Limb (tissue), 2 donors: ENCODE measurements at regions not wholly inside any gene's neighbourhood (a gene's known extent, or its start where the extent isn't known, plus 50 kb on each side); places are given as distances from the start of the nearest gene placed in this dataset.

Experiments
- DNase-seq, 2 donors: peaks; one replicate each; pipeline ENCODE4 v3.0.0-alpha.2; 2016; ENCODE audit errors: extremely low spot score in 2 of 2

DNA sequence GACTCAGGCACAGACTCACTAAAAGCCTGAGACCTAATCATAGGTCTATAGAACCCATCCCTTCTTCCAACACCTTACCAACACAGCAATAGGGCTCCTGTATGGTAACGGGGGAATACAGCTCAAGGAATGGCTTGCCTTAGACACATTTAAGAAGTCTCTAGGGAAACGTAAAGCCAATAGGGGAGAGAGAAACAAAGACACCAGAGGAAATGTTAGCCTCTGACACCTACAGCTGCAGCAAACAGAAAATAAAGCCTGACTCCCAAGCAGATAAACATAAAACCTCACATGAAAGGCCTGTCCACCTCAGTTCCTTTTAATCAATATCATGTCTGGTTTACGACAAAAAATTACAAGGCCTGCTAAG lies 51.1 kb upstream of the NCOA1 start:
- DNase-seq = no peak

DNA sequence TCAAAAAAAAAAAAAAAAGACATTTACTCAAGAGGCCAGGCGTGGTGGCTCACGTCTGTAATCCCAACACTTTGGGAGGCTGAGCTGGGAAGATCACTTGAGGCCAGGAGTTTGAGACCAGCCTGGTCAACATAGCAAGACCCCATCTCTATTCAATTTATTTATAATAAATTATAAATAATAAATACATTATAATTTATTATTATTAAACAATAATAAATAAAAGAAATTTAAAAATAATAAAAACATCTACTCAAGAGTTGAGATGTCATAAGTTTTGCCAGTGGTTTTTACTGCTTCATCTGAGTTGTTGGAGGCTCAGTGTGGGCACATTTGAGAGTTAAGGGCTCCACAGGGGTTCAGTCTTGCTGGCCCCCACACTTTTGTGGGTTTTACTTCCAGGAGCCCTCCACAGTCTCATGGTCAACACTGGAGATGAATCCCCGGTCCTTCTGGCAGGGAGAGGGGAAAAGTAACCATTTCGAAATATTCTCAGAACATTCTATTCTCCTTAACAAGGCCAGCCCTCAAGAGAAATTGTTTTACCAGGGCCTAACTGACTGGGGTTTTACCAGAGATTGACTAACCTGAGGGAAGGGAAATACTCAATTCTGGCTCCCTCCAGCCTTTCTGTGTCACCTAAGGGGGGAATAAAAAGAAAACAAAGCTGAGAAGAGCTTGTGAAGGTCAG lies 51.6 kb upstream of the NCOA1 start:
- no peak for DNase-seq

GRCh38 chr2:24438106-24438505 lies 52.9 kb upstream of the NCOA1 start:
- no peak for DNase-seq

GRCh38 chr2:24435391-24436316 lies 55.4 kb upstream of the NCOA1 start:
- DNase-seq = peak; percentile 84 to 93

GRCh38 chr2:24434541-24434940 lies 56.5 kb upstream of the NCOA1 start:
- no peak for DNase-seq

DNA sequence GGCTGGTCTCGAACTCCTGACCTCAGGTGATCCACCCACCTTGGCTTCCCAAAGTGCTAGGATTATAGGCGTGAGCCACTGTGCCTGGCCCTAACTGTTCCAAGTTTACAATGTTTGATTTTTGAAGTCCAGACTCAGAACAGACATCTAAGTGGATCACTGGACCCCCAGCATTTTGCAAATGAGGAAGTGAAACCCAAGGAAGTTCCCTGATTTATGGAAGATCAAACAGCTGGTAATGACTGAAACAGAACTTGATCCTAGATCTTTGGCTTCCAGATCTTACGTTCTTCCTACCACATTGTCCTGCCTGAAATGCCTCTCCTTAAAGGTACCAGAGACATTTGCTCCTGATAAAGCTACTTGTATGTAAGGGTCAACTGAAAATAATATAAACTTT lies 58.3 kb upstream of the NCOA1 start:
- no peak for DNase-seq

DNA sequence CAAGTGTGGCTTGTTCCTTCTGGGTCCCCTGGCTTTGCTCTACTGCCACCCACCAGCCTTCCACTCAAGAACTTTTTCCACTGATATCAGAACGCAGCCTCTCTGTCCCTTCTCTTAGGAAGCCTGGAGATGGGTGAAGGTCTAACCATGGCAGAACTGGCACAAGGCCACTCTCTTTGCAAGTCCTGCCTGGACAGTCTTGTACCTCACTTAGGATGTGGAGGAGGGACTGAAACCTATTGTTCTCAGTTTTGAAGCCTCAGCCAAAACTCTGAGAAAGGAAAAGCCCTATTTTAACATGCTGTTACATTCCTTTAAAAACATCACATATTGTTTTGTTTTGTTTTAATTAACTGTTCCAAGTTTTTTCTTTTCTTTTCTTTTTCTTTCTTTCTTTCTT lies 58.9 kb upstream of the NCOA1 start:
- DNase-seq = no peak

GRCh38 chr2:24429197-24430074 lies 61.6 kb upstream of the NCOA1 start:
- DNase-seq = peak in 1 of 2 donors; percentile 50

GRCh38 chr2:24424387-24424786 lies 64.1 kb upstream of the ITSN2 start:
- DNase-seq = no peak

GRCh38 chr2:24423095-24423494 lies 62.8 kb upstream of the ITSN2 start:
- no peak for DNase-seq

GRCh38 chr2:24421668-24422067 lies 61.3 kb upstream of the ITSN2 start:
- peak in 1 of 2 donors; percentile 57 for DNase-seq

- DNase-seq = no peak
Observed at GRCh38 chr2:24420373-24420772, 60.0 kb upstream of the ITSN2 start.

- no peak for DNase-seq
Observed at GRCh38 chr2:24418166-24418841, 58.0 kb upstream of the ITSN2 start.

GRCh38 chr2:24412812-24413211 lies 52.5 kb upstream of the ITSN2 start:
- no peak for DNase-seq

GRCh38 chr2:24411488-24412151 lies 51.3 kb upstream of the ITSN2 start:
- no peak for DNase-seq

- peak in 1 of 2 donors; percentile 51 for DNase-seq
Observed at GRCh38 chr2:24410976-24411375, 50.6 kb upstream of the ITSN2 start.

GRCh38 chr2:24409700-24410556 lies 49.6 kb upstream of the ITSN2 start:
- peak; percentile 62 to 93 for DNase-seq
